LoVo (cell line): ENCODE measurements at regions not wholly inside any gene's neighbourhood (a gene's known extent, or its start where the extent isn't known, plus 50 kb on each side); places are given as distances from the start of the nearest gene placed in this dataset.

Source experiments
- DNase-seq: peaks from one replicate; pipeline ENCODE4 v3.0.0-alpha.2; 2016; ENCODE audit warnings: low spot score

DNA sequence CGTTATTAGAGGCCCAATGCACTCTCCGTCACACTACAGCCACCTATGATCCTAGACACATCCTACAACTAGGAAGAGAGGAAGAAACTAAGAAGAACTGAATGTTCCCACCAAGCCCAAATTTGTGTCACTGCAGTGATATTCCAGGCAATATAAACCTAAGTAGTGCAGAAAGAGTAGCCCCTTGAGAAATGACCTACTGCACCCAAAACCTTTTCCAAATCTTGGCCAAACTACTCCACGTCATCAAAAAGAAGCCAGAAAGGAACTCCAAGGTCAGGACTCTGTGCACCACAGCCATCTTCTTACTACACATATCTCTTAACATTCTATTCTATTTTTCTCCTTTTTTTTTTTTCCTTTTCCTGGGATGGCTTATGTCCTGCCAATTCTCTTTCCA, 60.2 kb downstream of the ADAMTS1 start:
- DNase-seq = no peak

DNA sequence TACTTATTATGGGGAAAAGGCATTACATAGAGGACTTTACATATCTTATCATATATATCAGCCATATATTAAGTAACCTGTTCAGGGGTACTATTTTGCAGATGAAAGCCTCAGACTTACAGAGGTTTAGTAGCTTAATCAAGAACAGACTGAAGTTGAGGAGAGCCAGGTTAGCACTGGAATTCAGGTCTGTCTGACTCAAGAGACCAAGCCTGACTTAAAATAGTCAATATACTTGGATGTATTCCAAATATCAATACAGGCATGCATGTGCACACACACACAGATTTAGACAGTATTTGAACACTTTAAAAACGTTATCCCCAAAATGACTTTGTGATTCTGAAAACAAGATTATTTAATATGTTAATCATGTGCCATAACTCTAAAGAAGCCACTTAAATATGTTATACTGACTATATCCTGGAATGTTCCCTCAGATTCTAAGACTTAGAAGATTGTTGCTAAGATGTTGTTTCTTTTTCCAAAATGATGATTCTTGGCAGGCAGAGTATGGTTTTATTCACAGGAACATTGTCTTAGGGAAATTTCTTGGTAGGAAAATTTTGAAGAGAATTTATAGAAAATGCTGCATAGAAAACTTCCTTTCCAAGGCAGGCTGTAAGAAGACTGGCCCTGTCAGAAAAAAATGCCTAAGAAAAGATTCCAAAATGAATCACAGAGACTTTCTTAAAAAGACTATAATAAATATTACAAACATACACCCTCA, 61.6 kb downstream of the ADAMTS1 start:
- no peak for DNase-seq

DNA sequence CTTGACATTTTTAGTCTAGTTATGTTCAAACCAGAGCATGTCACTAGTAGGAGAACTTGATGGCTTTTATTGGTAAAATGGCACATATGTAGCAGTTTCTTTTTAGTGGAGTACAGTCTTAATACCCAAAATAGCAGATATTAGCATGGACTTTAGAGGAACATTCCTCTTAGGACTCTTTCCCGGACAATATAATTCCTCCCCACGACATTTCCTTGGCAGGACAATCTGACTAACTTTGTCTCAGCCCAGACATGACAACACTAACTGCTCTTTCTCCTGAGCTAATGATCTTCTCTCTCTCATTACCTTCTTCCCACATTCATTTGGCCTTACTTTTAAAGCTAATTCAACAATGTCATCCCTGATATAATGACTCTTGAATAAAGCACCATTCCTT, 62.5 kb downstream of the ADAMTS1 start:
- no peak for DNase-seq

GRCh38 chr21:26782331-26782730, 62.9 kb downstream of the ADAMTS1 start:
- no peak for DNase-seq

- DNase-seq = no peak
Measured at GRCh38 chr21:26781331-26781730, 63.9 kb downstream of the ADAMTS1 start.

DNA sequence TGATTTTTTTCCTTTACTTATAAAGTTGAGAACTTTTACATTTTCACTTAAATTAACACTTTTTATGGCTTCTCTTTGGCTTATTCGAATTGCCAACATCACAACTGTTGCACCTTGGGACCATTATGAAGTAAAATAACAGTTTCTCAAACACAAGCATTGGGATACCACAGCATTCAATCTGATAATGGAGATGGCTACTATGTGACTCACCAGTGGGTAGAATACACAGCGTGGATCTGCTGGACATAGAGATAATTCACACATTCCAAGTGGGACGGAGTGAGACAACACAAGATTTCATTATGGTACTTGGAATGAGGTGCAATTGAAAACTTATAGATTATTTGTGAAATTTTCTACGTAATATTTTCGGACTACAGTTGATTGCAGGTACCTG, 68.0 kb downstream of the ADAMTS1 start:
- no peak for DNase-seq

GRCh38 chr21:26776310-26777021, 68.7 kb downstream of the ADAMTS1 start:
- DNase-seq = no peak

- DNase-seq = no peak
Measured at GRCh38 chr21:26773058-26773457, 72.2 kb downstream of the ADAMTS1 start.

- DNase-seq = no peak
Measured at GRCh38 chr21:26769613-26770188, 75.5 kb downstream of the ADAMTS1 start.

GRCh38 chr21:26766826-26767325, 78.3 kb downstream of the ADAMTS1 start:
- DNase-seq = no peak

DNA sequence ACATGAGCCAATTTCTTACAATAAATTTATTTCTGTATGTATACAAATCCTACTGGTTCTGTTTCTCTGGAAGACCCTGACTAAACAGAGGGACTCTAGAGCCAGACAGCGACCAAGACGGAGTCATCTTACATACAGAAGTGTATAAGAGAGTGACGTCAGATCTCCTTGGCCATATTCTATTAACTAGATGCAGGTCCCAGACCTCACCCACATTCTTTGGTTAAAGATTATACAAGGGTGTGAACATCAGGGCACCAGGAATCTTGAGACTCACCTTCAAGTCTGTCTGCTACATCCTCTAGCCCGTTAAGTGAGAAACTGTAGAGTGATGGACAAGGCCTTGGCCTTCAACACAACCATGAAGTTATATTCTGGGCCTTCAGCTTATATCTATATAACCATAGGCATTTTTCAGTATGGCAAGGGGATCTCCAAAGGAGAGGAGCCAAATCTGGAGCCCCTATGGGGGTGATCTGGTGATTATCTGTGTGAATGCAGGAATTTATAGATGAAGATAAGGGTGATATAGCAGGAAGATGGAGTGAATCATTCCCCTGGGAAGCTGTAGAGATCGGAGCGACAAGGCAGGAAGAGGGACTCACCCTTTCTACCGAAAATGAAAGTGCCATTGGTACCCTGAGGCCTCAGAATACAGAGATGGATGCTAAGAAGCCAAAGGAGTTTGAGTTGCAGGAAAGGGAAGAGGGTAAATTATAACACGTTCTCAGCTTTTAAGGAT, 83.9 kb downstream of the ADAMTS1 start:
- DNase-seq = no peak

DNA sequence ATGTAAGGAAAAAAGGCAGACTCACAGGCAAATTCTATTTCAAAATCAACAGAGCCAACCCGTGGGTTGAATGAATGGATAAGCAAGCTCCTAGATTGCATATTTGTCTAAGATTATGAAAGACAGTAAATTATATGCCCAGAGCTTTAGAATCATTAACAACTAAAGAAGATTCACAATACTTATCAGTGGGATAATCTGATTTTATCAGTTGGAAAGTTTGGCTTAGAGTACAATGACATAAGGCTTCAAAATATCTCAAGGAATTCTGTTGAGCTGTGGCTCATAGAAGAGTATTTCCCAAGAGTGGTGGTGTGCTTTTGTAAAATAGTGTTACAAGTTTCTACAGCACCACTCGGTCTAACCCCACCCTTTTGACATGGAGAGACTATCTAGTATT, 85.5 kb downstream of the ADAMTS1 start:
- no peak for DNase-seq

GRCh38 chr21:26758083-26758880, 86.9 kb downstream of the ADAMTS1 start:
- no peak for DNase-seq

DNA sequence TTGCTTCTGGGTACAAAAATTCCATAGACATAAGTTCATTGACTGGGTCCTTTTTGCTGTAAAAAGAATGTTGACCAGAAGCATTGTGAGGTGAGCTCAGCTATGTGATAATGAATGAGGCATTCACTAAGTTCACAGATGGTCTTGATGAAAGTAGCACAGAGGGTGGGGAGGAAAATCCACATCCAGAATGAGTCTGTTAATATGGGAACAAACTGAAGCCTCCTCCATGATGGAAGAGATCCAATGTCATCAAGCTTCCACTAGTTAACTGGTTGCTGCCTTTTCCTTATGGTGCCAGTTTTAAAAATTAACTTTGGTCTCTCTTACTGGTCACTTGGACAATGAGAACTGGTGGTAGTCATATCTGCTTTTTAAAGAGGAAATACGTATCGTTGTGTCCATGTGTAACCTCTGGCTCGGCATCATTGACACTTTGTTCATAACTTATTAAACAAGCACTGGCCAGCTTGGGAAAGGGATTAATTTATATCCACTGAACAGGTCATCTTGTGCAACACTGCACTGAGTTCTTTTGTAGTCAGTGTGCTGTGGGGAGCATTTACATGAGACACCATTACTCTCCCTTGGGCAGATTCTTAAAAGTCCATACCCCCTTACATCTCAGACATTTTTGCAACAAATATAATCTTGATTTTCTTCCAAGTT, 88.6 kb downstream of the ADAMTS1 start:
- DNase-seq = no peak

DNA sequence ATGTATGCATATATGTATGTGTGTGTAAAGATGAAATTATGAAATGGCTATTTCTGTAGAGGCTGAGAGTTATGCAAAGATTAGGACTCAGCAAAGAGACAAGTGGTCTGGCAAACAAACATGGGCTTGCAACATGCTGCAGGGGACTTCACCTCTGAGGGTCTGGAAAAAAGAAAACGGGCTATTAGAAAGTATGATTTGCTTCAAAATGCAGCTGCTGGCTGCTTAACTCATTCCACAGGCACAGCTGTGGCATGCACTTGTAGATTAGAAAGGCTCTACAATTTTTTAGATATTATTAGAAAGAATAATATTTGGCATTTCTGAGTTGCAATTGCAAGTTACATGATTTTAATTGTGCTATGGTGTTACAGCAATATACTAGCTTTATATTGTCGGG, 90.4 kb downstream of the ADAMTS1 start:
- DNase-seq = no peak

GRCh38 chr21:26753822-26754221, 91.4 kb downstream of the ADAMTS1 start:
- DNase-seq = no peak

- no peak for DNase-seq
Measured at GRCh38 chr21:26752849-26753248, 92.4 kb downstream of the ADAMTS1 start.

- DNase-seq = no peak
Measured at GRCh38 chr21:26751305-26751704, 93.9 kb downstream of the ADAMTS1 start.

DNA sequence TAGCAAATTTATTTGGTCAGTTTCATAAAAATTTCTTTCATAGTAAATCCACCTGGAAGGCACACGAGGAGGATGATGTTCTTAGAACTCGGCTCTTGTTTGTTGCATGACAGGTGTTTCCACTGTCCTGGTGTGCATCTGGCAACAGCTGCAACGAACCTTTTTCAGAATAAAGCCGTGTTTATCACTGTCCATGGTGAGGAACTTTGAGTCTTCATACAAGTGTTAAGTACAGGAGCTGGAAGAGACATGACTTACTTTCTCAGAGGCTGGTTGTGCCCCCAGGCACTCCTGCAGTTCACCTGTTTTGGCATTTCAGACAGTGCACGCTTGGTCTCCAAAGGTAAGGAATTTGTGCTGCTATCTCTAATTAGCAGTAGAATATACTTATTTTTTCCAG, 97.1 kb downstream of the ADAMTS1 start:
- no peak for DNase-seq

- DNase-seq = no peak
Measured at GRCh38 chr21:26747216-26747615, 98.0 kb downstream of the ADAMTS1 start.

DNA sequence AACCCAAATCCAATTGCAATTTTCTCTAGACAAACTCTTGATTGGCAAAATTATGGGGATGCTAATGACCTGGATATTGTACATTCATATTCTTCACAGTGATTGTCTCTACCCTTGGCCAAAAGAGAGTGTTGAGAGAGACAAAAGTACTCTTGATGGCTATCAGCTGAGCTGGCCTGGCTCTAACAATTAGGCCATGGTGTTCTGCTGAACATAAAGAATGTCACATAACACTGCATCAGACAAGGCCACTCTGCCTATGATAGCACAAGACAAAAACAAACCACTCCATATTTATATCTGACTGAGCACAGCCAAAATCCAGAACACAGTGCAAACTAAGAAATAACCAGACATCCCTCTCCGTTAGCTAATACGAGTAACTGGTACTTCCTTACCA, 101.7 kb downstream of the ADAMTS1 start:
- no peak for DNase-seq
